ENCODE measurements at regions not wholly inside any gene's neighbourhood (a gene's known extent, or its start where the extent isn't known, plus 50 kb on each side); places are given as distances from the start of the nearest gene placed in this dataset.

- DNase-seq (ENCODE audit: low read depth in 4 of 4, low spot score in 1 of 4), result no peak
These were observed 211.1 kb downstream of the SOD2 start for GRCh38 chr6:159481897-159482296.

GRCh38 chr6:159480471-159480870 is 212.6 kb downstream of the SOD2 start:
- no peak for DNase-seq (ENCODE audit: low read depth in 4 of 4, low spot score in 1 of 4)

DNA sequence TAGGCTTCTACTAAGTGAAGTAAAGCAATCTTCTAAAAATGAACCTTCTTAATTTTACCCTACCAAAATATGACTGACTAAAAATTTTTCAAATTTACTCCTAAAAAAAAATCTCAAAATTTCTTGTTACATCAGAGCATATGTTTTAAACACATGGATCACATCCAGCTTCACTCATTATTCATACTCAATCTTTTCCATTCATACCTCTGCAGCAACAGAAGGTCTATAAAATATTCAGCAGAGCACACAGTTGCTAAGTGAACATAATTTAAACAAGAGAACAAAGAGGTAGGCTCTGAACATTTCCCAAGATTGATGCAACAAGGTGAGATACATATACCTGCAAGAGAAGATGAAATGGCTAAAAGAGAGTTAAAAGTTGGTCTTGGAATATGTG is 213.9 kb downstream of the SOD2 start:
- no peak for DNase-seq (ENCODE audit: low read depth in 4 of 4, low spot score in 1 of 4)

DNA sequence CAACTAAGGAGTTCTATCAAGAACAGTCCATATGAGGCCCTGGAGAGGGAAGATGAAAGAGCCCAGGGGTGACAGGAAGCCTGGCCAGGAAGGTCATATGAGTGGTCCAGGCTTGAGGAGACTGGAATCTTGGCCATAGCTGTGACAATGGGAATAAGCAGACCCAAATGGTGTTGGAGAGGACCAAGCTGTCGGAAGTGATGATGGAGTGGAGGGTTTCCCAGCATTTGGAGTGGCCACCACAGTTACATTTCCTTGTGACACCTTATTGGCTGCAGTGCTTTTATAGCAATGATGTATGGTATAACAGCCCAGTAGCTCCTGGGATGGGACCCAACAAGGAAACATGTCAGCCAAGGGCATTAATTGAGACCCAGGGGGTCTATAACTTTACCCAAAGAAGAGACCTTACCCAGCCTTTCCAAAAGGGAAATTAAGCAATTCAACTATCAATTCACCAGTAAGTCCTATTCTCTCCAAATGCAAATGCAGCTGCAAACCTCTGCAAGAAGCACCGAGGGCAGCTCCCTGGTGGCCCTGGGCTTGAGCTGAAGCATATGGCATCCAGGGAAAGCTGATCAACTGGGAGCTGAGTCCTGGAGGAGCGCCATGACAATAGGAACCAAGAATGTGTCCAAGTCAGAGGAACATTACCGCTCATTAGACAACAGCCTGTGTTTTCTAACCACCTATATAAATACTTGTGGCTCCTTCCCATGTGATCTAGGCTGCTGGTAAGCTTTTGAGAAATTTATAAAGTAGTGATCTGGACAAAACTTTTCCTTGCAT is 219.4 kb downstream of the SOD2 start:
- DNase-seq (ENCODE audit: low read depth in 4 of 4, low spot score in 1 of 4), result no peak

DNA sequence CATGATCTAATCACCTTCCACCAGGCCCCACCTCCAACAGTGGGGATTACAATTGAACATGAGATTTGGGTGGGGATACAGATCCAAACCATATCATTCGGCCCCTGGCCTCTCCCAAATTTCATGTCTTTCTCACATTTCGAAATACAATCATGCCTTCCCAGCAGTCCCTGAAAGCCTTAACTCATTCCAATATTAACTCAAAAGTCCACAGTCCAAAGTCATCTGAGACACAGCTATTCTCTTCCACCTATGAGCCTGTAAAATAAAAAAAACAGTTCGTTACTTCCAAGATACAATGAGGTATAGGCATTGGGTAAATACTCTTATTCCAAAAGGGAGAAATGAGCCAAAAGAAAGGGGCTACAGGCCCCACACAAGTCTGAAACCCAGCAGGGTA is 222.6 kb downstream of the SOD2 start:
- no peak for DNase-seq (ENCODE audit: low read depth in 4 of 4, low spot score in 1 of 4)

DNA sequence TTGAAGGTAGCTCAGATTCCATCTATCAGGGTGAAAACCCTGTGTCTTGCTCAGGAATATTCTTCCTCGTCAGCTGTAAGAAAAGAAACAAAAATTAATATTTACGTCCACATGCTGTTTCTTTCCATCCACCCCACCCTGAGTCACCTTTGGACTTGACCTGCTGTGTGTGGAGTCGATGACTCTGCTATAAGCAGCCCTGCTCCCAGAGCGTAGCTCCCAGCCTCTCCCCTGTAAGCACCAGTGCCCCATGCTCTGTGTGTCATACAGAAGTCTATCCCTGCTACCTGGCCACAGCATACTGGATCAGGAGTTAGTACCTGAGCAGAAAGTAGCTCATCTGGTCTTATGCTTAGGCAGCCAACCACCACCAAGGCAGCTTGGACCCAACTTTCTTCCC is 223.6 kb downstream of the SOD2 start:
- DNase-seq (ENCODE audit: low read depth in 4 of 4, low spot score in 1 of 4), result no peak

GRCh38 chr6:159468994-159469393 is 224.0 kb downstream of the SOD2 start:
- no peak for DNase-seq (ENCODE audit: low read depth in 4 of 4, low spot score in 1 of 4)

- DNase-seq (ENCODE audit: low read depth in 4 of 4, low spot score in 1 of 4), result no peak
These were observed 225.5 kb downstream of the SOD2 start for GRCh38 chr6:159467473-159468041.

- DNase-seq (ENCODE audit: low read depth in 4 of 4, low spot score in 1 of 4), result no peak
These were observed 226.1 kb downstream of the SOD2 start for GRCh38 chr6:159466926-159467325.

DNA sequence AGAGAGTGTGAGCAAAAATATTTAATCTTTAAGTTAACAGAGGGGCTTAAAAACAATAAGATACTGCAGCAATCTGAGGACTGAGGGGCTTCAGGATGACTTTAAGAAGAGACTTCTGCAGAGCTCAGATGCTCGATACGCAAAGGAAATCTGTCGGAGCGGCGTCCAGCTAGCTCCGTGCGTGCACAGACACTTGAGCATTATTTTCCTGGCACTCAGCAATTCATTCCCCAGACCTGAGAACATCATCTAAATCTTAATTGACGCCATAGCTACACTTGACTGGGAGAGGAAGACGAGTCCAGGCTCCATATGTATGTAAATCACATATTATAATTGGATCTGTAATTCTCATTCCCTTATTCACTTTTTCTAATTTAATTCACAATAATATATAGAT is 228.2 kb downstream of the SOD2 start:
- no peak for DNase-seq (ENCODE audit: low read depth in 4 of 4, low spot score in 1 of 4)

- no peak for DNase-seq (ENCODE audit: low read depth in 4 of 4, low spot score in 1 of 4)
These were observed 229.8 kb downstream of the SOD2 start for GRCh38 chr6:159463119-159463829.

DNA sequence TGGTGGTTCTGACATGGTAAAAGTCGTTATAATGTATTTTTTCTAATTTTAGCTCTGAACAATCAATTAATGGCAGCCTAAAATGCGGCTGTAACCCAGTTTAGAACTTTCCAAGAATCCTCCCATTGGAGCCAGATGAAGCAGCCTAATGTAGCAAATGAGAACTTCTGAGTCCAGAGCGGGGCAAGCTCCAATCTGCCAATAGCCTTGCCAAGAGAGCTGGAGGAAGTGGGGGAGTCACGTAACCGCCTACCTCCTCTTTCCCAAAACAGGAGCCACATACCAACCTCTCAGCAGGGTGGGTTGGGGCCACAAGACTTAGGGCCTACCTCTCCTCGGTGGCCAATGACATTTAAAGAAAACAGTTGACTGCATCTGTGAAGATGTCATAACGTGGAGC is 230.6 kb downstream of the SOD2 start:
- DNase-seq (ENCODE audit: low read depth in 4 of 4, low spot score in 1 of 4), result no peak

GRCh38 chr6:159461998-159462397 is 231.0 kb downstream of the SOD2 start:
- DNase-seq (ENCODE audit: low read depth in 4 of 4, low spot score in 1 of 4), result no peak

GRCh38 chr6:159461266-159461665 is 231.8 kb downstream of the SOD2 start:
- DNase-seq (ENCODE audit: low read depth in 4 of 4, low spot score in 1 of 4), result no peak

GRCh38 chr6:159460476-159460875 is 232.6 kb downstream of the SOD2 start:
- DNase-seq (ENCODE audit: low read depth in 4 of 4, low spot score in 1 of 4), result no peak

DNA sequence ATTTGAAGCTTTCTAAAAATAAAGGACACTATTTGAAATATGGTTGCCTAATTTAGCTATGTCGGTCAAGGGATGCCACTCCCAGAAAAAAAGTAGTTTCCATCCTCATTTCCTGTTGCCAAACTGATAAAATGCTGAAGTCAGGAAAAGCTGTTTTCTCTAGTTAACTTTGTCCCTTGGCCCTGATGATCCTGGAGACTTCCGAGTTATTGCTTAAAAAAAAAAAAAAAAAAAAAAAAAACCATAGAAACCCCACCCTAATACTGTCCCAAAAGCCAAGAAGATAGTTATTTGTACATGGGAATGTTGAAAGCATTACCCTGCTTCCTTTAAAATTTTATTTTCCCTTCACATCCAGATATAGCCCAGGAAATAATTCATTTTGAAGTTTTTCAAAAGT is 236.7 kb downstream of the SOD2 start:
- DNase-seq (ENCODE audit: low read depth in 4 of 4, low spot score in 1 of 4), result no peak

- DNase-seq (ENCODE audit: low read depth in 4 of 4, low spot score in 1 of 4), result no peak
These were observed 237.3 kb downstream of the SOD2 start for GRCh38 chr6:159455700-159456274.

GRCh38 chr6:159450815-159451465 is 242.1 kb downstream of the SOD2 start:
- no peak for DNase-seq (ENCODE audit: low read depth in 4 of 4, low spot score in 1 of 4)

- DNase-seq (ENCODE audit: low read depth in 4 of 4, low spot score in 1 of 4), result no peak
These were observed 246.7 kb downstream of the SOD2 start for GRCh38 chr6:159446340-159446739.

DNA sequence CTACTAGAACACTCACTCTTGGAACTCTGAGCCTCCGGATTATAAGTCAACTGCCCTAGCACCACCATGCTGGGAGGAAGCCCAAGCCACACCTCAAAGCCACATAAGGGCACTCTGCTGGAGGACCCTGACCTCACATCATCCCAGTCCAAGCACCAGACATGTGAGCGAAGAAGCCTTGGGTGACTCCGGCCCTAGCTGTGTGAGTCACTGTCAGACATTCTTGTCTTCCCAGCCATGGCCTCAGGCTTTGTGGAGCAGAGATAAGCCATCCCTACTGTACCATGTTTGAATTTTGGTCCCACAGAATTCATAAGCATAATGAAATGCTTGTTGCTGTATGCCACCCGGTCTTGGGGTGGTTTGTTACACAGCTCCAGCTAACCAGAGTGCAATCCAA is 247.7 kb downstream of the SOD2 start:
- DNase-seq (ENCODE audit: low read depth in 4 of 4, low spot score in 1 of 4), result no peak

DNA sequence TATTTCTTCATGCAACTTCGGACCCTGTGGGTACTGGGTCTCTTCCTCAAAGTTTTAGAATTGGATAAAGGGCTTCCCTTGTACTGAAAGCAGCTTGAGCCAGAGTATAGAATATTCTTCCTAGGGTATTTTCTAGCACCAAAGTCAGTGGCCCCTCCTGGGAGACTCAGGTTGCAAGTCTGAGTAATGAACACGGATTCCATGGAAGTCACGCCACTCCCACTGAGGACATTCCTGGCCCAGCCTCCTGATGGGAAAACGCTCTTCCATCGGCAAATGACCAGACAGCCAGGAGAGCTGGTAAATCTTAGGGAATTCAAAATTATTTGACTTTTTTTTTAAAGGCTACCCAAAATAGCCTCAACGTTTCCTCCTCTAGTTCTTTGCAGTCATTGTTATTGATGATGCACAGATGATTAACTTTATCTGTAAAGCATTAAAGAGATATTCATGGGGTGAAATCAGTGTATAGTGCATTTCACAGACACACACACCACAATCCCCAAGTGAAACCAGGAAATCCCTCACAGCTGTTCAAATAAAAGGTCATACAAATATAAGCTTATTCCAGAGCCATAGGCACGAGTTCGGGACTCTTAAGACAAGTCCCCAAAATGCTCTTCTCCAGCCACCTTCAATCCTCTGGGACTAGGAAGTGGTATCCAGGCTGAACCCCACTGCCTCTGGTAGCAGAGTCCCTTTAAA is 248.8 kb downstream of the SOD2 start:
- DNase-seq (ENCODE audit: low read depth in 4 of 4, low spot score in 1 of 4), result no peak
